ENCODE measurements at regions not wholly inside any gene's neighbourhood (a gene's known extent, or its start where the extent isn't known, plus 50 kb on each side); places are given as distances from the start of the nearest gene placed in this dataset.
"Not testable (repeated sequence)": the region's sequence is repeated elsewhere in the genome, so short reads cannot be mapped to it uniquely, and the experiment has no call there.

- not testable (repeated sequence) for DNase-seq (ENCODE audit: low spot score)
These were observed 63.8 kb downstream of the PLXNA1 start for GRCh38 chr3:127046690-127047089.

GRCh38 chr3:127049393-127049792 lies 66.5 kb downstream of the PLXNA1 start:
- DNase-seq (ENCODE audit: low spot score) = no peak

- DNase-seq (ENCODE audit: low spot score) = no peak
These were observed 67.8 kb downstream of the PLXNA1 start for GRCh38 chr3:127050733-127051132.

- no peak for DNase-seq (ENCODE audit: low spot score)
These were observed 69.2 kb downstream of the PLXNA1 start for GRCh38 chr3:127052121-127052561.

- no peak for DNase-seq (ENCODE audit: low spot score)
These were observed 70.1 kb downstream of the PLXNA1 start for GRCh38 chr3:127053026-127053425.

- no peak for DNase-seq (ENCODE audit: low spot score)
These were observed 70.5 kb downstream of the PLXNA1 start for GRCh38 chr3:127053450-127053849.

GRCh38 chr3:127053979-127054378 lies 71.1 kb downstream of the PLXNA1 start:
- DNase-seq (ENCODE audit: low spot score) = no peak

GRCh38 chr3:127056281-127056680 lies 73.4 kb downstream of the PLXNA1 start:
- no peak for DNase-seq (ENCODE audit: low spot score)

GRCh38 chr3:127056976-127057375 lies 74.1 kb downstream of the PLXNA1 start:
- DNase-seq (ENCODE audit: low spot score) = no peak

- DNase-seq (ENCODE audit: low spot score) = no peak
These were observed 76.2 kb downstream of the PLXNA1 start for GRCh38 chr3:127059072-127059471.

GRCh38 chr3:127061641-127062040 lies 78.7 kb downstream of the PLXNA1 start:
- no peak for DNase-seq (ENCODE audit: low spot score)

GRCh38 chr3:127062926-127063325 lies 80.0 kb downstream of the PLXNA1 start:
- DNase-seq (ENCODE audit: low spot score) = no peak

GRCh38 chr3:127063916-127064315 lies 81.0 kb downstream of the PLXNA1 start:
- no peak for DNase-seq (ENCODE audit: low spot score)

GRCh38 chr3:127064391-127065137 lies 81.6 kb downstream of the PLXNA1 start:
- DNase-seq (ENCODE audit: low spot score) = peak; percentile 57

GRCh38 chr3:127065138-127065427 lies 82.2 kb downstream of the PLXNA1 start:
- no peak for DNase-seq (ENCODE audit: low spot score)

- DNase-seq (ENCODE audit: low spot score) = no peak
These were observed 82.8 kb downstream of the PLXNA1 start for GRCh38 chr3:127065561-127066290.

- DNase-seq (ENCODE audit: low spot score) = no peak
These were observed 83.7 kb downstream of the PLXNA1 start for GRCh38 chr3:127066635-127067034.

GRCh38 chr3:127067116-127067910 lies 84.4 kb downstream of the PLXNA1 start:
- DNase-seq (ENCODE audit: low spot score) = no peak

- DNase-seq (ENCODE audit: low spot score) = no peak
These were observed 85.3 kb downstream of the PLXNA1 start for GRCh38 chr3:127068111-127068810.

GRCh38 chr3:127068871-127069270 lies 86.0 kb downstream of the PLXNA1 start:
- DNase-seq (ENCODE audit: low spot score) = no peak

GRCh38 chr3:127069814-127070440 lies 87.0 kb downstream of the PLXNA1 start:
- DNase-seq (ENCODE audit: low spot score) = no peak

- no peak for DNase-seq (ENCODE audit: low spot score)
These were observed 87.9 kb downstream of the PLXNA1 start for GRCh38 chr3:127070776-127071175.
